GM12878 (cell line): ENCODE measurements at regions not wholly inside any gene's neighbourhood (a gene's known extent, or its start where the extent isn't known, plus 50 kb on each side); places are given as distances from the start of the nearest gene placed in this dataset.

Source experiments
- ASH2L ChIP-seq: fragments of 300-600, 200-600 bp; sonication (generic); IDR thresholded peaks from 2 replicates; pipeline ENCODE4 v1.6.1; 2017; ENCODE audit warnings: low read depth, mild to moderate bottlenecking, borderline replicate concordance
- CREB1 ChIP-seq: IDR thresholded peaks from 2 replicates; pipeline ENCODE4 v1.6.1; 2012; ENCODE audit warnings: low read depth, mild to moderate bottlenecking, inconsistent platforms
- CTCF ChIP-seq, 3 experiments: IDR thresholded peaks in 2 of 3; conservative IDR thresholded peaks in 1 of 3; 2 replicates each; pipeline ENCODE4 v1.5.1; 2011; ENCODE audit warnings: low read depth in 3 of 3, low read length in 3 of 3, mild to moderate bottlenecking in 3 of 3, control low read depth in 2 of 3, moderate library complexity in 2 of 3, inconsistent platforms in 1 of 3, mixed read lengths in 1 of 3; ENCODE audit not compliant: control insufficient read depth in 2 of 3, insufficient read depth in 1 of 3; ENCODE audit errors: extremely low read depth in 1 of 3
- EZH2 ChIP-seq: IDR thresholded peaks from 2 replicates; pipeline ENCODE4 v1.6.1; 2012; ENCODE audit warnings: low read depth, mild to moderate bottlenecking, control low read depth, inconsistent platforms, low read length, borderline replicate concordance; ENCODE audit not compliant: control insufficient read depth
- GATAD2B ChIP-seq: fragments of 450-650 bp; conservative IDR thresholded peaks from 2 replicates; pipeline ENCODE4 v1.6.1; 2017; ENCODE audit warnings: low read depth, mild to moderate bottlenecking, moderate library complexity
- MAX ChIP-seq: IDR thresholded peaks from 2 replicates; pipeline ENCODE4 v1.6.1; 2012; ENCODE audit warnings: low read depth, low read length, improper control_type of control experiment
- NFIC ChIP-seq: IDR thresholded peaks from 2 replicates; pipeline ENCODE4 v1.6.1; 2012; ENCODE audit warnings: low read depth, mild to moderate bottlenecking, inconsistent platforms, low read length, moderate library complexity
- NR2C2 ChIP-seq: IDR thresholded peaks from 2 replicates; pipeline ENCODE4 v1.6.1; 2011; ENCODE audit warnings: borderline replicate concordance, low read depth; ENCODE audit not compliant: control insufficient read depth, insufficient read length
- POLR2AphosphoS5 ChIP-seq: IDR thresholded peaks from 2 replicates; pipeline ENCODE4 v1.6.1; 2011; ENCODE audit warnings: mild to moderate bottlenecking, low read length, inconsistent platforms
- PRDM15 ChIP-seq: fragments of 450-650 bp; formaldehyde crosslinking; IDR thresholded peaks from 2 replicates; pipeline ENCODE4 v1.4.0; 2020; ENCODE audit warnings: mild to moderate bottlenecking, moderate library complexity
- USF2 ChIP-seq: IDR thresholded peaks from 2 replicates; pipeline ENCODE4 v1.6.1; 2011; ENCODE audit warnings: low read depth, low read length, improper control_type of control experiment, borderline replicate concordance
- ZNF24 ChIP-seq: fragments of 450-650 bp; IDR thresholded peaks from 2 replicates; pipeline ENCODE4 v1.6.1; 2017; ENCODE audit warnings: antibody characterized with exemption, mild to moderate bottlenecking

GRCh38 chr7:42645906-42646305 is 266.0 kb downstream of the C7orf25 start:
- TF ChIP-seq GATAD2B, result no peak
- TF ChIP-seq NFIC, result no peak
- no peak for TF ChIP-seq EZH2
- TF ChIP-seq PRDM15, result no peak
- no peak for TF ChIP-seq ZNF24
- TF ChIP-seq NR2C2, result no peak
- TF ChIP-seq CTCF (IDR thresholded peaks at IDR 0.05 in 2 of 3, conservative IDR thresholded peaks at IDR 0.05 in 1 of 3; ENCODE audit: control insufficient read depth in 2 of 3, extremely low read depth in 1 of 3, insufficient read depth in 1 of 3, low read depth in 3 of 3, low read length in 3 of 3), result no peak
- no peak for TF ChIP-seq ASH2L
- no peak for TF ChIP-seq MAX
- TF ChIP-seq POLR2AphosphoS5, result no peak
- TF ChIP-seq CREB1, result no peak
- no peak for TF ChIP-seq USF2
